Body of pancreas (tissue), 4 donors: ENCODE measurements at regions not wholly inside any gene's neighbourhood (a gene's known extent, or its start where the extent isn't known, plus 50 kb on each side); places are given as distances from the start of the nearest gene placed in this dataset.

Experiments used
- CTCF ChIP-seq, 7 experiments: fragments of 450-650 bp in 4 of 7; fragments of 200-600 bp in 3 of 7; sonication (generic) in 3 of 7; IDR thresholded peaks; one replicate each; pipeline ENCODE4 v1.5.1; 2016 to 2019; ENCODE audit warnings: antibody characterized with exemption in 7 of 7
- POLR2A ChIP-seq, 3 donors: fragments of 450-650 bp; IDR thresholded peaks; one replicate each; pipeline ENCODE4 v1.6.1; 2016; ENCODE audit warnings: antibody characterized with exemption in 3 of 3, mild to moderate bottlenecking in 2 of 3

- TF ChIP-seq CTCF (IDR thresholded peaks at IDR 0.05) (no peak), POLR2A (IDR thresholded peaks at IDR 0.05) (no peak)
Observed at GRCh38 chr11:22957786-22958185, 97.5 kb upstream of the CCDC179 start.
